SK-N-SH (cell line): ENCODE measurements at regions not wholly inside any gene's neighbourhood (a gene's known extent, or its start where the extent isn't known, plus 50 kb on each side); places are given as distances from the start of the nearest gene placed in this dataset.
A peak's percentile ranks its signal among the peaks of the same experiment; 100 is the strongest.

Experiments
- CTCF ChIP-seq: fragments of 200-600 bp; sonication (generic); IDR thresholded peaks from 2 replicates; pipeline ENCODE4 v1.6.1; 2017; ENCODE audit warnings: antibody characterized with exemption, mild to moderate bottlenecking, moderate library complexity
- EP300 ChIP-seq, 2 experiments: IDR thresholded peaks; 2 replicates each; pipeline versions ENCODE4 v1.4.0 to v1.6.1; 2012; ENCODE audit warnings: borderline replicate concordance in 1 of 2, low read depth in 1 of 2, low read length in 1 of 2
- GABPA ChIP-seq: IDR thresholded peaks from 2 replicates; pipeline ENCODE4 v1.4.0; 2012; ENCODE audit warnings: low read depth, mild to moderate bottlenecking
- RAD21 ChIP-seq: IDR thresholded peaks from 2 replicates; pipeline ENCODE4 v1.6.1; 2012; ENCODE audit warnings: mild to moderate bottlenecking, low read length
- USF2 ChIP-seq: fragments of 150-350 bp; IDR thresholded peaks from 2 replicates; pipeline ENCODE4 v1.6.1; 2017; ENCODE audit warnings: antibody characterized with exemption, low read length, low read depth, borderline replicate concordance

- TF ChIP-seq GABPA (no peak), EP300 (IDR thresholded peaks at IDR 0.05; ENCODE audit: borderline replicate concordance in 1 of 2, low read depth in 1 of 2, low read length in 1 of 2) (peak in 1 of 2 experiments; percentile 98; a peak in 2 of 4 replicates), CTCF (no peak), USF2 (no peak), RAD21 (no peak)
Measured at GRCh38 chrX:45479196-45479834, 278.6 kb upstream of the DIPK2B start.
